Activated CD8-positive, alpha-beta T cell treated with anti-CD3 and anti-CD28 coated beads for 36 hours (primary cell): ENCODE measurements at regions not wholly inside any gene's neighbourhood (a gene's known extent, or its start where the extent isn't known, plus 50 kb on each side); places are given as distances from the start of the nearest gene placed in this dataset.

ENCODE experiments used
- ATAC-seq: fragments of 200-7000 bp; cut with Tn5 transposase; one replicate; pipeline ENCODE4 v1.10.0; 2021; ENCODE audit warnings: mild to moderate bottlenecking, moderate library complexity
- CTCF ChIA-PET: fragments of 350-600 bp; sonication (Branson Sonifier 250); formaldehyde crosslinking; loops from one replicate; lab custom pipeline; 2021; ENCODE audit warnings: antibody characterized with exemption; lab: Charles Lee
- POLR2A ChIA-PET: fragments of 350-600 bp; sonication (Branson Sonifier 250); formaldehyde crosslinking; loops from one replicate; lab custom pipeline; 2021; ENCODE audit warnings: antibody characterized with exemption; lab: Charles Lee
- DNase-seq: peaks from one replicate; pipeline ENCODE4 v3.0.0-alpha.2; 2020
- H3K27ac Mint-ChIP-seq: one replicate; pipeline ENCODE4 v1.8.0; 2021; ENCODE audit warnings: mild to moderate bottlenecking, mixed read lengths
- H3K27me3 Mint-ChIP-seq: one replicate; pipeline ENCODE4 v1.8.0; 2021; ENCODE audit warnings: mixed read lengths
- H3K36me3 Mint-ChIP-seq: one replicate; pipeline ENCODE4 v1.8.0; 2021; ENCODE audit warnings: low read depth, mixed read lengths
- H3K4me1 Mint-ChIP-seq: one replicate; pipeline ENCODE4 v1.8.0; 2021; ENCODE audit warnings: low read depth, mixed read lengths
- H3K4me3 Mint-ChIP-seq: one replicate; pipeline ENCODE4 v1.8.0; 2021; ENCODE audit warnings: mild to moderate bottlenecking, moderate library complexity, mixed read lengths
- H3K9me3 Mint-ChIP-seq: one replicate; pipeline ENCODE4 v1.8.0; 2021; ENCODE audit warnings: mixed read lengths
- intact Hi-C: fragments of 100-400 bp; cut with micrococcal nuclease; formaldehyde crosslinking; loops from one replicate; pipeline ENCODE4 v1.10.0; 2022
- TF ChIP-seq, protein P1 (sequence below): fragments of 200-600 bp; IDR thresholded peaks from one replicate; pipeline ENCODE4 v1.8.0; 2022; ENCODE audit warnings: antibody characterized with exemption, mild to moderate bottlenecking

DNA sequence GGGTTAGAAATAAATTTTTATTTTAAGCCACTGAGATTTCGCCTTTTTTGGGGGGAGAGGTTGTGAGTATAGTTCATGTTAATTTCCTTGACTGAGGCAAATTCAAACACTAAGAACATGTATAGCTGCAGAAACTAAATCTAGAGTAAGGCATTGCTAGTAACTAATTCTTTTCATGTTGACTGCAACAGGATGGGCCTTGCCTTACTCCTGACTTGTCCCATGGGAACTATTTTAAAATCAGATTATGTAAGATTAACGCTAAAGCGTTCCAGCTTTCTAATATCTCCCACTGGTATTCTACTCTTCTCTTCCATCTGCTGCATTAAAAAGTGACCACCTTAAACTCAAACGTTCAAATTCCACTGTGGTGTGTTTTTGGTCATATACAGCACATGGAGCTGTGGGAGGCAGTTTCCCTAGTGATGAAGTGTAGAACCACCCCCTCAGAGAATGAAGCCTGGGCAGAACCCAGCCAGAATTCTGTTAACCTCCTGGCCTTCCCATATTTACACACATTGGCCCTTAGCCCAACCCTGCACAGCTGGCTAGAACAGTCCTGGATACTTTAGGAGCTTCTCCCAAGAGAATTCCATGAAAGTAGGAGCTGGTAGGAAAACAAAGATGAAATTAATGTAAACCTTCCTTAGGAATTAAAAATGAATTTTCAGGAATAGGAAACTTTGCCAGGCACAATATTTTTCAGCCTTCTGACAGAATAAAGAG lies 687.8 kb downstream of the SLC4A3 start:
- Mint-ChIP-seq H3K4me3 (no peak overlapping the region), H3K36me3 (no peaks in the 10 kb centered on the region), H3K9me3 (no peaks in the 10 kb centered on the region), H3K27ac (no peak overlapping the region), H3K27me3 (no peaks in the 10 kb centered on the region), H3K4me1 (no peaks in the 10 kb centered on the region)
- ChIA-PET CTCF (interaction anchor here (0.7 kb wide), 1 partner anchor 12 kb away, joined by 3 read pairs; no protein-coding TSS in a partner anchor), POLR2A (no interaction called here)
- no peak for DNase-seq
- TF ChIP-seq, protein P1, sequence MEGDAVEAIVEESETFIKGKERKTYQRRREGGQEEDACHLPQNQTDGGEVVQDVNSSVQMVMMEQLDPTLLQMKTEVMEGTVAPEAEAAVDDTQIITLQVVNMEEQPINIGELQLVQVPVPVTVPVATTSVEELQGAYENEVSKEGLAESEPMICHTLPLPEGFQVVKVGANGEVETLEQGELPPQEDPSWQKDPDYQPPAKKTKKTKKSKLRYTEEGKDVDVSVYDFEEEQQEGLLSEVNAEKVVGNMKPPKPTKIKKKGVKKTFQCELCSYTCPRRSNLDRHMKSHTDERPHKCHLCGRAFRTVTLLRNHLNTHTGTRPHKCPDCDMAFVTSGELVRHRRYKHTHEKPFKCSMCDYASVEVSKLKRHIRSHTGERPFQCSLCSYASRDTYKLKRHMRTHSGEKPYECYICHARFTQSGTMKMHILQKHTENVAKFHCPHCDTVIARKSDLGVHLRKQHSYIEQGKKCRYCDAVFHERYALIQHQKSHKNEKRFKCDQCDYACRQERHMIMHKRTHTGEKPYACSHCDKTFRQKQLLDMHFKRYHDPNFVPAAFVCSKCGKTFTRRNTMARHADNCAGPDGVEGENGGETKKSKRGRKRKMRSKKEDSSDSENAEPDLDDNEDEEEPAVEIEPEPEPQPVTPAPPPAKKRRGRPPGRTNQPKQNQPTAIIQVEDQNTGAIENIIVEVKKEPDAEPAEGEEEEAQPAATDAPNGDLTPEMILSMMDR = no peak
- intact Hi-C loops = no loop called here
- no peak for ATAC-seq

DNA sequence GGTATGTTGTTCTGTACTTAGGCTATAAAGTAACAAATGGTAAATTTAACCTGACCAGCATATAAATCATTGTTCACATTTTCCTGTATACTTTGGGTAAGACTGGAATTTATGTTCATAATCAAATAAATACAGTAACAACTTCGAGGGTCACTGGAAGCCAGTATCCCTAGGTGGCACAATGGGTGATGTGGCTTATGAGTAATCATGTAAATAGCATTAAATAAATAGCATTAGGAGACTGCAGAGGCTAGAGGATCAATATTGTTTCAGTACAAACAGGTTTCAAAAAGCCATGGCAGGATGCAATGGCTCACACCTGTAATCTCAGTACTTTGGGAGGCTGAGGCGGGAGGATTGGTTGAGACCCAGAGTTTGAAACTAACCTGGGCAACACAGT lies 690.6 kb downstream of the SLC4A3 start:
- Mint-ChIP-seq H3K9me3 (no peaks in the 10 kb centered on the region), H3K27me3 (no peaks in the 10 kb centered on the region), H3K27ac (no peak overlapping the region), H3K4me3 (no peak overlapping the region), H3K4me1 (no peaks in the 10 kb centered on the region), H3K36me3 (no peaks in the 10 kb centered on the region)
- intact Hi-C loops = no loop called here
- TF ChIP-seq, protein P1 = no peak
- DNase-seq = no peak
- POLR2A ChIA-PET = no interaction called here
- CTCF ChIA-PET = no interaction called here
- ATAC-seq = no peak

DNA sequence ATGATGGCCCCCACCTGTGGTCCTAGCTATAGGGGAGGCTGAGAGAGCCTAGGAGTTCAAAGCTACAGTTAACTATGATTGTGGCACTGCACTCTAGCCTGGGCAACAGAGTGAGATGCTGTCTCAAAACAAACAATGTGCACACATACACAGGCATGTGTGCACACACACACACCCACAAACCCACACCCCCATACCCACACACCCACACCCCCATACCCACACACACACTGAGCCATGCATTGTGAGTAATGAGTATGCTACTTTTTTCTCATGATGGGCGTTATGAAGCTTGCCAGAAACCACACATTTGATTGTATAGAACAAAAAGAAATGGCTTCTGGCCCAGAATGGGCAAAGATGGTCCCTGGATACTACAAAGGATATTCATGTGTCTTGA lies 691.1 kb downstream of the SLC4A3 start:
- Mint-ChIP-seq H3K36me3 (no peaks in the 10 kb centered on the region), H3K27ac (no peak overlapping the region), H3K4me3 (no peak overlapping the region), H3K27me3 (no peaks in the 10 kb centered on the region), H3K4me1 (no peaks in the 10 kb centered on the region), H3K9me3 (no peaks in the 10 kb centered on the region)
- TF ChIP-seq, protein P1 = no peak
- DNase-seq (no peak), ATAC-seq (no peak)
- POLR2A ChIA-PET = no interaction called here
- intact Hi-C loops = no loop called here
- CTCF ChIA-PET = no interaction called here

DNA sequence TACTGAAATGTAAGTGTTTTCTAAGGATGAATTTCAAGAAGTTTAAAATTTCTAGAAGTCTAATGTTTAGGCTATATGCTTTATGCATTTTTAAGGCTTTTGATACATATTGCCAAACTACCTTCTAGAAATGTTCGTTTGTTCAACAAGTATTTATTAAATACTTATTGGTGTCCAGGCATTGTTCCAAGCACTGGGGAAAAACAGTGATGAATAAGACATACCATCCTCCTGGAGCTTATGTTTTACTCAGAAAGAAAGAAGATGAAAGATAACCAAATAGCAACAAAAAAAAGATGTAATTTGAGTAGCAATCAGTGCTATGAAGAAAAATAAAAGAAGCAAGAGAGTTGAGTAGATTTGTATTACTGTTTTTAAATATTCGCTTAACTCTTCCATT lies 692.9 kb downstream of the SLC4A3 start:
- Mint-ChIP-seq H3K4me3 (no peak overlapping the region), H3K27ac (no peak overlapping the region), H3K9me3 (no peaks in the 10 kb centered on the region), H3K27me3 (no peaks in the 10 kb centered on the region), H3K4me1 (no peaks in the 10 kb centered on the region), H3K36me3 (no peaks in the 10 kb centered on the region)
- intact Hi-C loops = no loop called here
- ChIA-PET CTCF (no interaction called here), POLR2A (no interaction called here)
- DNase-seq (no peak), ATAC-seq (no peak)
- TF ChIP-seq, protein P1 = no peak

DNA sequence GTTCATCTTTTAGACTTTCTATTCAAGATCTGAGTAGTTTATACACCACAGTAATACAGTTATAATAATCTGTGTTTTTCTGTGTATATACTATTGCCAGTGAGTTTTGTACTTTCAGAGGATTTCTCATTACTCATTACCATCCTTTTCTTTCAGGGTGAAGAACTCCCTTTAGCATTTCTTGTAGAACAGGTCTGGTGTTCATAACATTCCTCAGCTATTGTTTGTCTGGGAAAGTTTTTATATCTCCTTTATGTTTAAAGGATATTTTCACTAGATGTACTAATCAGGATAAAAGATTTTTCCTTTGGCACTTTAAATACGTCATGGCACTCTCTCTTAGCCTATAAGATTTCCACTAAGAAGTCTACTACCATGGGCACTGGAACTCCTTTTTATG lies 705.5 kb downstream of the SLC4A3 start:
- DNase-seq = no peak

More for the DNA sequence above, 705.5 kb downstream of the SLC4A3 start:
- H3K27me3 Mint-ChIP-seq = no peaks in the 10 kb centered on the region
- H3K36me3 Mint-ChIP-seq = no peaks in the 10 kb centered on the region
- ATAC-seq = no peak
- peaks cover 10% of the 10 kb centered on the region for H3K9me3 Mint-ChIP-seq
- no peak overlapping the region for H3K4me3 Mint-ChIP-seq
- TF ChIP-seq, protein P1 = no peak
- intact Hi-C loops = no loop called here
- H3K27ac Mint-ChIP-seq = no peak overlapping the region
- H3K4me1 Mint-ChIP-seq = no peaks in the 10 kb centered on the region
- ChIA-PET POLR2A (no interaction called here), CTCF (no interaction called here)
